Body of pancreas (tissue), 4 donors: ENCODE measurements at regions not wholly inside any gene's neighbourhood (a gene's known extent, or its start where the extent isn't known, plus 50 kb on each side); places are given as distances from the start of the nearest gene placed in this dataset.

ENCODE experiments used
- POLR2A ChIP-seq, 3 donors: fragments of 450-650 bp; IDR thresholded peaks; one replicate each; pipeline ENCODE4 v1.6.1; 2016; ENCODE audit warnings: antibody characterized with exemption in 3 of 3, mild to moderate bottlenecking in 2 of 3
- TF ChIP-seq, protein P1 (sequence below), 7 experiments: fragments of 450-650 bp in 4 of 7; fragments of 200-600 bp in 3 of 7; sonication (generic) in 3 of 7; IDR thresholded peaks; one replicate each; pipeline ENCODE4 v1.5.1; 2016 to 2019; ENCODE audit warnings: antibody characterized with exemption in 7 of 7

DNA sequence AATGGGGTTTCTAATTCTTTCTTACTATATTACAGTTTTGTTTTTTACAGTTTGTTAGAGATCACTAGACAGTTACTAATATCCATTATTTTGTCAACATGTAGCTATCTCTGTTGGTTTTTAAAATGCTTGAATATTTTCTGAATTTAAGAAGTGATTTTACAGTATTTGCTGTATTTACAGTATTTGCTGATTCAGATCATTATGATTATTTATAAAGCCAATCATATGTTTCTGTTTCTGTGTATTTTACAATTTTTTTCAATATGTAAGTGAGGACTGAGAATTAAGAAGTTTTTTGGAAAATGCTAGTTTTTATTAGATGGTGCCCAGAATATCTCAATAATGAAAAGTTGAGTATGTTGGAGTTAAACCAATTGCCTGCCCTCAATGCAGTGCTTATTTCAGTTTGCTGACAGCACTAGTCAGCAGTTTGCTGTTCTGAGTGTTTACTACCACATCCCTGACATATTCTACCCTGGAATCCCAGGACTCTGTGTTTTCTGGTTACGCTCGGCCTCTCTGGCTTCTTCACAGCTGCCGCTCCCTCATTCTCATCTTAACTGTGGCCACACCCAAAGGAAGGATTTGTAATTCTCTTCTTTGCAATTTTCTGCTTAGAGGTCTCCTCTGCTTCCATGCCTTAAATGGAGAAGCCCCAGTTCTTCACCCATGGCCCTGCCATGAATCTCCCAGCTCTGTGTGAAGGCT is 68.0 kb upstream of the BACH1 start:
- TF ChIP-seq, protein P1, sequence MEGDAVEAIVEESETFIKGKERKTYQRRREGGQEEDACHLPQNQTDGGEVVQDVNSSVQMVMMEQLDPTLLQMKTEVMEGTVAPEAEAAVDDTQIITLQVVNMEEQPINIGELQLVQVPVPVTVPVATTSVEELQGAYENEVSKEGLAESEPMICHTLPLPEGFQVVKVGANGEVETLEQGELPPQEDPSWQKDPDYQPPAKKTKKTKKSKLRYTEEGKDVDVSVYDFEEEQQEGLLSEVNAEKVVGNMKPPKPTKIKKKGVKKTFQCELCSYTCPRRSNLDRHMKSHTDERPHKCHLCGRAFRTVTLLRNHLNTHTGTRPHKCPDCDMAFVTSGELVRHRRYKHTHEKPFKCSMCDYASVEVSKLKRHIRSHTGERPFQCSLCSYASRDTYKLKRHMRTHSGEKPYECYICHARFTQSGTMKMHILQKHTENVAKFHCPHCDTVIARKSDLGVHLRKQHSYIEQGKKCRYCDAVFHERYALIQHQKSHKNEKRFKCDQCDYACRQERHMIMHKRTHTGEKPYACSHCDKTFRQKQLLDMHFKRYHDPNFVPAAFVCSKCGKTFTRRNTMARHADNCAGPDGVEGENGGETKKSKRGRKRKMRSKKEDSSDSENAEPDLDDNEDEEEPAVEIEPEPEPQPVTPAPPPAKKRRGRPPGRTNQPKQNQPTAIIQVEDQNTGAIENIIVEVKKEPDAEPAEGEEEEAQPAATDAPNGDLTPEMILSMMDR (IDR thresholded peaks at IDR 0.05) = no peak
- TF ChIP-seq POLR2A (IDR thresholded peaks at IDR 0.05) = no peak
